GM12878 (cell line): ENCODE measurements at regions not wholly inside any gene's neighbourhood (a gene's known extent, or its start where the extent isn't known, plus 50 kb on each side); places are given as distances from the start of the nearest gene placed in this dataset.

Source experiments
- ATAC-seq: fragments of 200-7000 bp; cut with Tn5 transposase; 3 replicates; pipeline ENCODE4 v1.9.1; 2020; ENCODE audit warnings: mild to moderate bottlenecking, moderate library complexity
- BruUV-seq: library from RNA; stranded (reverse); fragments of 400-500 nt; replicated peaks from 2 replicates; lab custom pipeline; 2021; lab: Mats Ljungman, UMichigan
- CTCF ChIA-PET: fragments of 300-600 bp; sonication (Branson Sonifier 250); formaldehyde crosslinking; extraction: SDS; loops from one replicate; lab custom pipeline; 2021; ENCODE audit warnings: inconsistent platforms; lab: Yijun Ruan, JAX
- POLR2A ChIA-PET: fragments of 350-600 bp; formaldehyde crosslinking; extraction: SDS; loops from one replicate; lab custom pipeline; 2021; ENCODE audit warnings: inconsistent platforms; lab: Charles Lee
- RAD21 ChIA-PET: fragments of 300-600 bp; sonication (Branson Sonifier 250); formaldehyde crosslinking; loops from one replicate; lab custom pipeline; 2023; ENCODE audit warnings: antibody characterized with exemption; ENCODE audit not compliant: unreplicated experiment; lab: Charles Lee
- SMC1A ChIA-PET: fragments of 300-600 bp; sonication (Branson Sonifier 250); formaldehyde crosslinking; loops from one replicate; lab custom pipeline; 2023; ENCODE audit not compliant: unreplicated experiment, uncharacterized antibody; lab: Charles Lee
- DNase-seq: peaks from one replicate; pipeline ENCODE4 v3.0.0-alpha.2; 2011; ENCODE audit warnings: low read depth, low spot score
- FAIRE-seq: peaks from 3 replicates; lab custom pipeline; 2011; peaks lifted over from hg19 to GRCh38; lab: Jason Lieb, UNC
- H2AFZ ChIP-seq: 2 replicates; pipeline ENCODE4 v1.6.0; 2011; ENCODE audit warnings: low read depth, low read length, control low read depth; ENCODE audit not compliant: control insufficient read depth
- H3K27ac ChIP-seq: 2 replicates; pipeline ENCODE4 v1.5.1; 2011; ENCODE audit warnings: control low read depth; ENCODE audit not compliant: control insufficient read depth, insufficient read depth
- H3K27me3 ChIP-seq, 2 experiments: replicated peaks in 1 of 2; 2 replicates each; pipeline versions ENCODE4 v1.6.0 to v1.6.1; 2011; ENCODE audit warnings: low read length in 1 of 2; ENCODE audit not compliant: control insufficient read depth in 2 of 2, insufficient read depth in 2 of 2
- H3K36me3 ChIP-seq, 2 experiments: 2 replicates each; pipeline ENCODE4 v1.5.1; 2011; ENCODE audit warnings: low read length in 1 of 2; ENCODE audit not compliant: control insufficient read depth in 2 of 2, insufficient read depth in 2 of 2
- H3K4me1 ChIP-seq: 2 replicates; pipeline ENCODE4 v1.6.1; 2011; ENCODE audit warnings: mild to moderate bottlenecking, low read length, moderate library complexity, mixed read lengths; ENCODE audit not compliant: control insufficient read depth, insufficient read depth
- H3K4me2 ChIP-seq: 2 replicates; pipeline ENCODE4 v1.6.0; 2011; ENCODE audit warnings: control low read depth; ENCODE audit not compliant: control insufficient read depth, insufficient read depth
- H3K4me3 ChIP-seq: fragments of 200-600 bp; sonication (generic); 2 replicates; pipeline ENCODE4 v1.5.1; 2016
- H3K79me2 ChIP-seq: 2 replicates; pipeline ENCODE4 v1.6.0; 2011; ENCODE audit warnings: low read length; ENCODE audit not compliant: control insufficient read depth, insufficient read depth
- H3K9ac ChIP-seq: 2 replicates; pipeline ENCODE4 v1.8.0; 2011; ENCODE audit warnings: low read length, control low read depth, mixed read lengths; ENCODE audit not compliant: control insufficient read depth, insufficient read depth
- H3K9me3 ChIP-seq: replicated peaks from 3 replicates; pipeline ENCODE4 v1.5.1; 2011; ENCODE audit warnings: mild to moderate bottlenecking, low read length; ENCODE audit not compliant: control insufficient read depth, insufficient read depth
- H4K20me1 ChIP-seq: 2 replicates; pipeline ENCODE4 v1.6.0; 2011; ENCODE audit not compliant: control insufficient read depth, insufficient read depth
- BACH1 ChIP-seq: fragments of 450-650 bp; IDR thresholded peaks from 2 replicates; pipeline ENCODE4 v1.6.1; 2017; ENCODE audit warnings: mild to moderate bottlenecking, borderline replicate concordance
- IRF3 ChIP-seq: fragments of 450-650 bp; IDR thresholded peaks from 2 replicates; pipeline ENCODE4 v1.6.1; 2014; ENCODE audit warnings: mild to moderate bottlenecking
- LARP7 ChIP-seq: fragments of 450-650 bp; IDR thresholded peaks from 2 replicates; pipeline ENCODE4 v1.6.1; 2017; ENCODE audit warnings: mild to moderate bottlenecking
- MEF2B ChIP-seq: fragments of 450-650 bp; IDR thresholded peaks from 2 replicates; pipeline ENCODE4 v1.6.1; 2018; ENCODE audit warnings: mild to moderate bottlenecking, moderate library complexity; ENCODE audit not compliant: partially characterized antibody, poor library complexity, severe bottlenecking
- MYB ChIP-seq: fragments of 150-350 bp; IDR thresholded peaks from 2 replicates; pipeline ENCODE4 v1.6.1; 2014; ENCODE audit warnings: mild to moderate bottlenecking, low read depth, low read length, borderline replicate concordance
- MYC ChIP-seq: IDR thresholded peaks from 2 replicates; pipeline ENCODE4 v1.6.1; 2011; ENCODE audit warnings: mild to moderate bottlenecking, low read length, moderate library complexity, inconsistent platforms; ENCODE audit not compliant: insufficient read depth, insufficient replicate concordance, insufficient read length, severe bottlenecking
- NKRF ChIP-seq: fragments of 450-650 bp; conservative IDR thresholded peaks from 2 replicates; pipeline ENCODE4 v1.6.1; 2017; ENCODE audit warnings: mild to moderate bottlenecking, moderate library complexity
- SREBF1 ChIP-seq: IDR thresholded peaks from 2 replicates; pipeline ENCODE4 v1.6.1; 2012; ENCODE audit warnings: mild to moderate bottlenecking, low read length
- ZNF24 ChIP-seq: fragments of 450-650 bp; IDR thresholded peaks from 2 replicates; pipeline ENCODE4 v1.6.1; 2017; ENCODE audit warnings: antibody characterized with exemption, mild to moderate bottlenecking
- ZZZ3 ChIP-seq: IDR thresholded peaks from 2 replicates; pipeline ENCODE4 v1.6.1; 2011; ENCODE audit warnings: low read depth; ENCODE audit not compliant: control insufficient read depth, insufficient read length
- WGBS: methylation state at CpG from one replicate; pipeline ENCODE4 v1.1.6; 2016; ENCODE audit warnings: low lambda C conversion rate; ENCODE audit not compliant: insufficient replicate concordance, insufficient coverage; ENCODE audit errors: missing lambda C conversion rate; 5-methylcytosine and 5-hydroxymethylcytosine counted together
- in situ Hi-C: fragments of 300-500 bp; cut with MboI; formaldehyde crosslinking; loops from 9 replicates; pipeline ENCODE4 v1.14.3; 2018; ENCODE audit warnings: mixed read lengths
- intact Hi-C: fragments of 100-400 bp; cut with micrococcal nuclease; formaldehyde crosslinking; loops from one replicate; pipeline ENCODE4 v1.14.2; 2022; ENCODE audit not compliant: unreplicated experiment

- Histone ChIP-seq H2AFZ (no peak overlapping the region), H3K27me3 (no peaks in the 10 kb centered on the region; a peak in 1 of 4 replicates), H3K4me1 (no peaks in the 10 kb centered on the region), H3K36me3 (no peaks in the 10 kb centered on the region), H4K20me1 (no peaks in the 10 kb centered on the region), H3K9me3 (no peaks in the 10 kb centered on the region), H3K4me2 (no peak overlapping the region), H3K4me3 (no peak overlapping the region), H3K27ac (no peak overlapping the region), H3K79me2 (no peaks in the 10 kb centered on the region), H3K9ac (no peak overlapping the region)
- SMC1A ChIA-PET: no interaction called here
- intact Hi-C loops (no loop called here), in situ Hi-C loops (no loop called here)
- 67% methylated on average over 8 of the region's 8 CpGs for WGBS
- CTCF ChIA-PET: no interaction called here
- POLR2A ChIA-PET: interaction anchor here (0.5 kb wide), 1 partner anchor 666 kb away, joined by 4 read pairs; no protein-coding TSS in a partner anchor
- DNase-seq (no peak), ATAC-seq (no peak), FAIRE-seq (no peak)
- no TSS peak for BruUV-seq
- RAD21 ChIA-PET: no interaction called here
- TF ChIP-seq MEF2B: no peak
- TF ChIP-seq NKRF: no peak
- no peak for TF ChIP-seq SREBF1
- no peak for TF ChIP-seq MYC
- TF ChIP-seq IRF3: no peak
- no peak for TF ChIP-seq MYB
- no peak for TF ChIP-seq BACH1
- TF ChIP-seq ZZZ3: no peak
- no peak for TF ChIP-seq ZNF24
- no peak for TF ChIP-seq LARP7
These were observed 54.7 kb downstream of the PITPNM2 start for GRCh38 chr12:123096182-123096581.
